Upper lobe of left lung (tissue), 4 donors: ENCODE measurements at regions not wholly inside any gene's neighbourhood (a gene's known extent, or its start where the extent isn't known, plus 50 kb on each side); places are given as distances from the start of the nearest gene placed in this dataset.

Source experiments
- EP300 ChIP-seq, 4 donors: sonication (generic); formaldehyde crosslinking; IDR thresholded peaks; one replicate each; pipeline ENCODE4 v1.5.1; 2017; ENCODE audit warnings: antibody characterized with exemption in 4 of 4, control low read depth in 2 of 4
- POLR2A ChIP-seq, 4 donors: fragments of 450-650 bp; IDR thresholded peaks; one replicate each; pipeline ENCODE4 v1.5.1; 2016 to 2017; ENCODE audit warnings: antibody characterized with exemption in 4 of 4, mild to moderate bottlenecking in 2 of 4
- POLR2AphosphoS5 ChIP-seq, 2 donors: sonication (generic); formaldehyde crosslinking; IDR thresholded peaks; one replicate each; pipeline ENCODE4 v1.5.1; 2017; ENCODE audit warnings: antibody characterized with exemption in 2 of 2
- TF ChIP-seq, protein P1 (sequence below), 6 experiments: fragments of 450-650 bp in 4 of 6; fragments of 200-600 bp in 2 of 6; sonication (generic) in 2 of 6; IDR thresholded peaks; one replicate each; pipeline ENCODE4 v1.5.1; 2016 to 2019; ENCODE audit warnings: antibody characterized with exemption in 6 of 6

DNA sequence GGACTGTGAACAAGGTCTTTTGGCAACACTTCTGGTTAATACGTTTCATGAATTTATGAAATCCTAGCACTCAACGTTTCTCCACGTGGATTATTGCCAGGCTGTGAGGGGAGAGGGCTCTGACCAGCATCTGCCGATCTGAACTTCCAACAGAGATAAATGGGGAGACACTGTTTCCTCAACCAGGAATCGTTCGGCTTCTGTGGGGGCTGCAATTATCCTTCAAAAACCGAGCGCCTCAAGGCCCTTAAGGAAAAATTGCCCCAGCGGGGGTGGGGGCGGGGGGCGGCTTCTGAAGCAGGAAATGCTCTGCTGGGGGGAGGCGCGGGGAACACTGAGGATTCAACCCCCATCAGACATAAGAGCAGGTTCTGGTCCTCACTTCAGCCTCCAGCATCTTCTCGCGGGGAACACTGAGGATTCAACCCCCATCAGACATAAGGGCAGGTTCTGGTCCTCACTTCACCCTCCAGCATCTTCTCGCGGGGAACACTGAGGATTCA lies 155.6 kb downstream of the BRD1 start:
- TF ChIP-seq POLR2AphosphoS5 (IDR thresholded peaks at IDR 0.05) (no peak), EP300 (IDR thresholded peaks at IDR 0.05) (no peak), POLR2A (IDR thresholded peaks at IDR 0.05) (no peak)
- TF ChIP-seq, protein P1, sequence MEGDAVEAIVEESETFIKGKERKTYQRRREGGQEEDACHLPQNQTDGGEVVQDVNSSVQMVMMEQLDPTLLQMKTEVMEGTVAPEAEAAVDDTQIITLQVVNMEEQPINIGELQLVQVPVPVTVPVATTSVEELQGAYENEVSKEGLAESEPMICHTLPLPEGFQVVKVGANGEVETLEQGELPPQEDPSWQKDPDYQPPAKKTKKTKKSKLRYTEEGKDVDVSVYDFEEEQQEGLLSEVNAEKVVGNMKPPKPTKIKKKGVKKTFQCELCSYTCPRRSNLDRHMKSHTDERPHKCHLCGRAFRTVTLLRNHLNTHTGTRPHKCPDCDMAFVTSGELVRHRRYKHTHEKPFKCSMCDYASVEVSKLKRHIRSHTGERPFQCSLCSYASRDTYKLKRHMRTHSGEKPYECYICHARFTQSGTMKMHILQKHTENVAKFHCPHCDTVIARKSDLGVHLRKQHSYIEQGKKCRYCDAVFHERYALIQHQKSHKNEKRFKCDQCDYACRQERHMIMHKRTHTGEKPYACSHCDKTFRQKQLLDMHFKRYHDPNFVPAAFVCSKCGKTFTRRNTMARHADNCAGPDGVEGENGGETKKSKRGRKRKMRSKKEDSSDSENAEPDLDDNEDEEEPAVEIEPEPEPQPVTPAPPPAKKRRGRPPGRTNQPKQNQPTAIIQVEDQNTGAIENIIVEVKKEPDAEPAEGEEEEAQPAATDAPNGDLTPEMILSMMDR (IDR thresholded peaks at IDR 0.05): no peak
